ENCODE measurements at regions not wholly inside any gene's neighbourhood (a gene's known extent, or its start where the extent isn't known, plus 50 kb on each side); places are given as distances from the start of the nearest gene placed in this dataset.

- TF ChIP-seq CTCF (IDR thresholded peaks at IDR 0.05; ENCODE audit: low read depth, low read length, missing control alignments): no peak
- H3K4me3 ChIP-seq (ENCODE audit: low read depth, low read length): no peak overlapping the region
- in situ Hi-C loops (cut with HindIII; ENCODE audit: low sequenced_read_pairs): no loop called here
- DNase-seq (ENCODE audit: low read depth): no peak
Measured at GRCh38 chr7:55624813-55625212, 52.5 kb upstream of the VOPP1 start.

- in situ Hi-C loops (cut with HindIII; ENCODE audit: low sequenced_read_pairs): no loop called here
Measured at GRCh38 chr7:55623617-55624016, 51.3 kb upstream of the VOPP1 start.

GRCh38 chr7:55622241-55622640, 49.9 kb upstream of the VOPP1 start:
- H3K4me3 ChIP-seq (ENCODE audit: low read depth, low read length): no peak overlapping the region
- in situ Hi-C loops (cut with HindIII; ENCODE audit: low sequenced_read_pairs): no loop called here
- DNase-seq (ENCODE audit: low read depth): no peak
- no peak for TF ChIP-seq CTCF (IDR thresholded peaks at IDR 0.05; ENCODE audit: low read depth, low read length, missing control alignments)

More at GRCh38 chr7:55623617-55624016, 51.3 kb upstream of the VOPP1 start:
- H3K4me3 ChIP-seq (ENCODE audit: low read depth, low read length): no peak overlapping the region
- DNase-seq (ENCODE audit: low read depth): no peak
- no peak for TF ChIP-seq CTCF (IDR thresholded peaks at IDR 0.05; ENCODE audit: low read depth, low read length, missing control alignments)

Measured in astrocyte of the cerebellum (primary cell).